HEK293 (cell line): ENCODE measurements at regions not wholly inside any gene's neighbourhood (a gene's known extent, or its start where the extent isn't known, plus 50 kb on each side); places are given as distances from the start of the nearest gene placed in this dataset.

Source experiments
- CTCF ChIP-seq: fragments of 450-650 bp; formaldehyde crosslinking; IDR thresholded peaks from 2 replicates; pipeline ENCODE4 v1.5.1; 2016; ENCODE audit warnings: missing biosample characterization, missing genetic modification characterization
- YY1 ChIP-seq: fragments of 450-650 bp; formaldehyde crosslinking; IDR thresholded peaks from 2 replicates; pipeline ENCODE4 v1.5.1; 2018; ENCODE audit warnings: missing biosample characterization, missing genetic modification characterization
- ZNF398 ChIP-seq: fragments of 450-650 bp; formaldehyde crosslinking; IDR thresholded peaks from 2 replicates; pipeline ENCODE4 v1.5.1; 2017; ENCODE audit warnings: missing biosample characterization, missing genetic modification characterization
- ZNF501 ChIP-seq: fragments of 450-650 bp; formaldehyde crosslinking; IDR thresholded peaks from 2 replicates; pipeline ENCODE4 v1.5.1; 2016; ENCODE audit warnings: missing biosample characterization, missing genetic modification characterization
- ZNF707 ChIP-seq: fragments of 450-650 bp; formaldehyde crosslinking; IDR thresholded peaks from 2 replicates; pipeline ENCODE4 v1.5.1; 2016; ENCODE audit warnings: missing biosample characterization, missing genetic modification characterization

GRCh38 chr3:144894576-144894975, 923.0 kb downstream of the DIPK2A start:
- TF ChIP-seq CTCF (tag by site-specific recombination) (no peak), ZNF707 (tag by site-specific recombination) (no peak), ZNF398 (tag by site-specific recombination) (no peak), YY1 (tag by site-specific recombination) (no peak), ZNF501 (tag by site-specific recombination) (no peak)
